ENCODE measurements at regions not wholly inside any gene's neighbourhood (a gene's known extent, or its start where the extent isn't known, plus 50 kb on each side); places are given as distances from the start of the nearest gene placed in this dataset.

GRCh38 chr3:78313332-78313731 is 1273.4 kb downstream of the ROBO2 start:
- Histone ChIP-seq H3K9me1 (ENCODE audit: control insufficient read depth, extremely low read depth, insufficient read depth, low read length) (no peaks in the 10 kb centered on the region), H3K9me3 (ENCODE audit: control insufficient read depth, low read depth, low read length) (no peaks in the 10 kb centered on the region), H3K79me2 (ENCODE audit: control insufficient read depth, insufficient read depth, low read length) (no peaks in the 10 kb centered on the region), H3K4me3 (ENCODE audit: control insufficient read depth in 2 of 3, extremely low read depth in 1 of 3, insufficient read depth in 2 of 3, low read depth in 1 of 3, low read length in 3 of 3) (no peak overlapping the region), H3K9ac (ENCODE audit: control insufficient read depth, extremely low read depth, insufficient read depth, low read length) (no peak overlapping the region), H3K27ac (ENCODE audit: control insufficient read depth, insufficient read depth, low read length) (no peak overlapping the region), H4K20me1 (ENCODE audit: control insufficient read depth, extremely low read depth, insufficient read depth, low read length) (no peaks in the 10 kb centered on the region), H3K27me3 (ENCODE audit: control insufficient read depth, extremely low read depth, insufficient read depth, low read length) (no peaks in the 10 kb centered on the region), H3K4me2 (ENCODE audit: control insufficient read depth, extremely low read depth, insufficient read depth, low read depth, low read length) (no peak overlapping the region), H3K4me1 (ENCODE audit: control insufficient read depth, extremely low read depth, insufficient read depth, low read length) (no peaks in the 10 kb centered on the region), H3K36me3 (ENCODE audit: control insufficient read depth in 2 of 2, extremely low read depth in 1 of 2, insufficient read depth in 2 of 2, low read length in 2 of 2) (no peaks in the 10 kb centered on the region), H2AFZ (ENCODE audit: control insufficient read depth, low read length) (no peak overlapping the region)
- no peak for DNase-seq (ENCODE audit: low read depth, low spot score)
- no peak for TF ChIP-seq CTCF (optimal IDR thresholded peaks at IDR 0.05 in 1 of 3, IDR thresholded peaks at IDR 0.05 in 1 of 3, conservative IDR thresholded peaks at IDR 0.05 in 1 of 3; ENCODE audit: extremely low read depth in 1 of 3, insufficient read depth in 2 of 3, low read length in 3 of 3)
- no peak for TF ChIP-seq EZH2 (IDR thresholded peaks at IDR 0.05; ENCODE audit: low read length)
- dilution Hi-C loops (cut with MboI; ENCODE audit: extremely low pct_ligation_motif_present, low sequenced_read_pairs): no loop called here
- FAIRE-seq: no peak

GRCh38 chr3:78314327-78314726 is 1274.4 kb downstream of the ROBO2 start:
- no peaks in the 10 kb centered on the region for H3K79me2 ChIP-seq (ENCODE audit: control insufficient read depth, insufficient read depth, low read length)
- dilution Hi-C loops (cut with MboI; ENCODE audit: extremely low pct_ligation_motif_present, low sequenced_read_pairs): no loop called here
- H3K36me3 ChIP-seq (ENCODE audit: control insufficient read depth in 2 of 2, extremely low read depth in 1 of 2, insufficient read depth in 2 of 2, low read length in 2 of 2): no peaks in the 10 kb centered on the region
- no peak overlapping the region for H3K4me2 ChIP-seq (ENCODE audit: control insufficient read depth, extremely low read depth, insufficient read depth, low read depth, low read length)
- no peak for FAIRE-seq
- H3K27ac ChIP-seq (ENCODE audit: control insufficient read depth, insufficient read depth, low read length): no peak overlapping the region
- no peak for TF ChIP-seq EZH2 (IDR thresholded peaks at IDR 0.05; ENCODE audit: low read length)
- TF ChIP-seq CTCF (optimal IDR thresholded peaks at IDR 0.05 in 1 of 3, IDR thresholded peaks at IDR 0.05 in 1 of 3, conservative IDR thresholded peaks at IDR 0.05 in 1 of 3; ENCODE audit: extremely low read depth in 1 of 3, insufficient read depth in 2 of 3, low read length in 3 of 3): no peak
- no peak for DNase-seq (ENCODE audit: low read depth, low spot score)
- no peak overlapping the region for H2AFZ ChIP-seq (ENCODE audit: control insufficient read depth, low read length)
- no peaks in the 10 kb centered on the region for H3K9me3 ChIP-seq (ENCODE audit: control insufficient read depth, low read depth, low read length)
- H4K20me1 ChIP-seq (ENCODE audit: control insufficient read depth, extremely low read depth, insufficient read depth, low read length): no peaks in the 10 kb centered on the region
- no peak overlapping the region for H3K4me3 ChIP-seq (ENCODE audit: control insufficient read depth in 2 of 3, extremely low read depth in 1 of 3, insufficient read depth in 2 of 3, low read depth in 1 of 3, low read length in 3 of 3)
- no peak overlapping the region for H3K9ac ChIP-seq (ENCODE audit: control insufficient read depth, extremely low read depth, insufficient read depth, low read length)
- H3K9me1 ChIP-seq (ENCODE audit: control insufficient read depth, extremely low read depth, insufficient read depth, low read length): no peaks in the 10 kb centered on the region
- H3K27me3 ChIP-seq (ENCODE audit: control insufficient read depth, extremely low read depth, insufficient read depth, low read length): no peaks in the 10 kb centered on the region
- no peaks in the 10 kb centered on the region for H3K4me1 ChIP-seq (ENCODE audit: control insufficient read depth, extremely low read depth, insufficient read depth, low read length)

Measured in keratinocyte (primary cell).